T-helper 17 cell (primary cell): ENCODE measurements at regions not wholly inside any gene's neighbourhood (a gene's known extent, or its start where the extent isn't known, plus 50 kb on each side); places are given as distances from the start of the nearest gene placed in this dataset.

ENCODE experiments used
- ATAC-seq: fragments of 150-1000 bp; cut with Tn5 transposase; 2 replicates; pipeline ENCODE4 v1.10.0; 2021; ENCODE audit warnings: mild to moderate bottlenecking, moderate library complexity
- DNase-seq, 3 donors: peaks; one replicate each; pipeline versions ENCODE4 v3.0.0 to v3.0.0-alpha.2; 2020 to 2021
- H3K9me3 ChIP-seq: one replicate; pipeline ENCODE4 v1.7.0; 2013; ENCODE audit warnings: low read length, mild to moderate bottlenecking; ENCODE audit not compliant: control insufficient read depth, poor library complexity, severe bottlenecking
- H3K27ac Mint-ChIP-seq: one replicate; pipeline ENCODE4 v1.8.0; 2022; ENCODE audit warnings: mild to moderate bottlenecking, moderate library complexity, mixed read lengths
- H3K27me3 Mint-ChIP-seq: one replicate; pipeline ENCODE4 v1.8.0; 2022; ENCODE audit warnings: mixed read lengths
- H3K36me3 Mint-ChIP-seq: one replicate; pipeline ENCODE4 v1.8.0; 2022; ENCODE audit warnings: low read depth, mixed read lengths
- H3K4me1 Mint-ChIP-seq: one replicate; pipeline ENCODE4 v1.8.0; 2022; ENCODE audit warnings: mild to moderate bottlenecking, mixed read lengths
- H3K4me3 Mint-ChIP-seq: one replicate; pipeline ENCODE4 v1.8.0; 2022; ENCODE audit warnings: mild to moderate bottlenecking, moderate library complexity, mixed read lengths

DNA sequence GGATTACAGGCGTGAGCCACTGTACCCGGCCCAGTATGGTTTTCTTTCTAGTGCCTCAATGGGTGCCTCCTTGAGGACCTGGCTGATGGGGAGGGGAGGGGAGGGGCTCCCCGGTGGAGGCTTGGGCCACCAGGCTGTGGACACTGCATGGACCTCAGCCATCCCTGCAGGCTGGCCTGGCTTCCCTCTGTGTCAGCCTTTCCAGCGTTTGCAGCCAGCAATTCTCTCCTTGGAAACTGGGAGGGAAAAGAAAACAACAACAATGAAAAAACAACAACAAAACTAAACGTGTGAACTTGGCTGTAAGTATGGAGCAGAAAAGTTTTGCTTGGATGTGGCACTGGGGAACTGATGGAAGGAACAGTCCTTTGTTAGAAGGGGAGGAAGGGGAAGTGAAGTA is 159.3 kb downstream of the GLI2 start:
- H3K27ac Mint-ChIP-seq, result no peak overlapping the region
- H3K4me3 Mint-ChIP-seq, result no peak overlapping the region
- no peaks in the 10 kb centered on the region for H3K4me1 Mint-ChIP-seq

DNA sequence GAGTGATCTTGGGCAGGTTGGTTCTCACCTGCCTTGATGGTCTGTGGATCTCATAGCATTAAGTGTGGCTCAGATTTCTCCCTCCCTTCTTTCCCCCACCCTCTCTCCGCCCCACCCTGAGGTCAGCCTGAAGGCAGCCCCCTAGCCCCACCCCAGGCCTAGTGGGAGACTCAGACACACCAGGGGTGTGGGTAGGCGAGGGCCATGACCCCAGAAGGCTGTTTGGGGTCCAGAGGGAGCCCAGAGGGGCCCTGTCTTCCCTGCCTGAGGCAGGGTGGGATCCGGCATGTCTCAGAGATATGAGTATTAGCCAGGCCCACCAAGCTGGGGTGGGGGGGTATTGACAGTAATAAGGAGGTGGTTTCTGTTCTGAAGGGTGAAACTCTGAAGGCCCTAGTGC is 160.5 kb downstream of the GLI2 start:
- no peak overlapping the region for H3K4me3 Mint-ChIP-seq
- no peaks in the 10 kb centered on the region for H3K9me3 ChIP-seq
- H3K27ac Mint-ChIP-seq, result no peak overlapping the region
- ATAC-seq (no peak), DNase-seq (no peak)
- H3K27me3 Mint-ChIP-seq, result peaks cover 6% of the 10 kb centered on the region
- H3K4me1 Mint-ChIP-seq, result no peaks in the 10 kb centered on the region
- H3K36me3 Mint-ChIP-seq, result no peaks in the 10 kb centered on the region

More for the DNA sequence above, 159.3 kb downstream of the GLI2 start:
- H3K36me3 Mint-ChIP-seq, result no peaks in the 10 kb centered on the region
- H3K9me3 ChIP-seq, result no peaks in the 10 kb centered on the region
- DNase-seq (no peak), ATAC-seq (no peak)
- H3K27me3 Mint-ChIP-seq, result peaks cover 6% of the 10 kb centered on the region

DNA sequence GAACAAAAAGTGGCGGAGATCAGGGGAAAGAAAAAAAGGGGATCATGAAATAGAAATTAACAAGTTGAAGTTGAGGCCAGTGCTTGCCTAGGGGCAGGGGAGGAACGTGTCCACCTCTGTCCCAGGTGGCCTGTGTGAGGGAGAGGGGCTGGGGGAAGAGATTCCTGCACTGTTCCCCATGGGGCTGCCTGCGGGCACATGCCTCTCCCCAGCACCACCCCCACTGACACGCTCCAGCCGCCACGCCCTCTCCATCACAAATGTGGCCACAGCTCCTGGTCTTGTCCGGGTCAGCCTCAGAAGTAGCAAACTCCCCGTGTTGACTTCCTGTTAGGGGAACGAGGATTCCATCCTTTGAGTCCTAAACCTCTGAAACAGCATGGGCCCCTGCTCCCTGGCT is 161.2 kb downstream of the GLI2 start:
- Mint-ChIP-seq H3K27ac (no peak overlapping the region), H3K36me3 (no peaks in the 10 kb centered on the region)
- ATAC-seq, result no peak

DNA sequence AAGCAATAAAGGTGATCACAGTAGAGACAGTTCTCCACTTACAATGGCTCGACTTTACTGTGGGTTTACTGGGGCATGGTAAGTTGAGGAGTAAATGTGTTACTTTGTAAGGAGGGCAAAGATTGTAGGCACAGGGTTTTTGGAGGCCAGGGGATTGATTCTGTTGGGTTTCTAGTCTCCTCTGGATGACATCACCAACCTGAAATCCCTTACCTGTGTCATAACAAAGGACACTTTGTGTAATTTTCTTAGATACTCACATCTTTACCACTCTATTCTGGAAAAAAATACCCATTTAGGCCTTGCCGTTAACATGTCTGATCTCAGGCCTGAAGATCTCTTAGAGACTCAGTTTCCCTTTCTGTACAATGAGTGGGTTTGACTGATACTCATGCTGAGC is 161.7 kb downstream of the GLI2 start:
- H3K27me3 Mint-ChIP-seq, result peaks cover 9% of the 10 kb centered on the region
- ATAC-seq, result no peak
- no peaks in the 10 kb centered on the region for H3K4me1 Mint-ChIP-seq
- H3K36me3 Mint-ChIP-seq, result no peaks in the 10 kb centered on the region
- H3K4me3 Mint-ChIP-seq, result no peak overlapping the region
- no peak for DNase-seq
- H3K27ac Mint-ChIP-seq, result no peak overlapping the region
- H3K9me3 ChIP-seq, result no peaks in the 10 kb centered on the region

More for the DNA sequence above, 161.2 kb downstream of the GLI2 start:
- peaks cover 6% of the 10 kb centered on the region for H3K27me3 Mint-ChIP-seq
- H3K4me1 Mint-ChIP-seq, result no peaks in the 10 kb centered on the region
- DNase-seq, result no peak
- H3K9me3 ChIP-seq, result no peaks in the 10 kb centered on the region
- no peak overlapping the region for H3K4me3 Mint-ChIP-seq

DNA sequence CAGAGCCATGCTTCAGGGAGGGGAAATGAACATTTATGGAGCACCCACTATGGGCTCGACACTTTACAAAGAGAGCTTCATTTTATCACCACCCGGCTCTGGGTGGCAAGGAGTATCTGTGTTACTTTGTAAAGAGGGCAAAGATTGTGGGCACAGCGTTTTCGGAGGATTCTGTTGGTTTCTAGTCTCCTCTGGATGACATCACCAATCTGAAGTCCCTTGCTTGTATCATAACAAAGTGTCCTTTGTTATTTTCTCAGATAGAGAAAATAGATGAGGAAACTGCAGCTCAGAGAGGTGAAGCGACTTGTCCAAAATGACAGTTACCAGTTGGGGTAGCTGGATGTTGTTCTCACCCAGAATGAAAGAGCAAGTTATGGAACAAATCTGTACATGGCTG is 162.8 kb downstream of the GLI2 start:
- H3K27me3 Mint-ChIP-seq, result peaks cover 16% of the 10 kb centered on the region
- H3K36me3 Mint-ChIP-seq, result no peaks in the 10 kb centered on the region
- no peak for DNase-seq
- no peaks in the 10 kb centered on the region for H3K4me1 Mint-ChIP-seq
- H3K27ac Mint-ChIP-seq, result no peak overlapping the region
- ATAC-seq, result no peak
- no peak overlapping the region for H3K4me3 Mint-ChIP-seq
- no peaks in the 10 kb centered on the region for H3K9me3 ChIP-seq

DNA sequence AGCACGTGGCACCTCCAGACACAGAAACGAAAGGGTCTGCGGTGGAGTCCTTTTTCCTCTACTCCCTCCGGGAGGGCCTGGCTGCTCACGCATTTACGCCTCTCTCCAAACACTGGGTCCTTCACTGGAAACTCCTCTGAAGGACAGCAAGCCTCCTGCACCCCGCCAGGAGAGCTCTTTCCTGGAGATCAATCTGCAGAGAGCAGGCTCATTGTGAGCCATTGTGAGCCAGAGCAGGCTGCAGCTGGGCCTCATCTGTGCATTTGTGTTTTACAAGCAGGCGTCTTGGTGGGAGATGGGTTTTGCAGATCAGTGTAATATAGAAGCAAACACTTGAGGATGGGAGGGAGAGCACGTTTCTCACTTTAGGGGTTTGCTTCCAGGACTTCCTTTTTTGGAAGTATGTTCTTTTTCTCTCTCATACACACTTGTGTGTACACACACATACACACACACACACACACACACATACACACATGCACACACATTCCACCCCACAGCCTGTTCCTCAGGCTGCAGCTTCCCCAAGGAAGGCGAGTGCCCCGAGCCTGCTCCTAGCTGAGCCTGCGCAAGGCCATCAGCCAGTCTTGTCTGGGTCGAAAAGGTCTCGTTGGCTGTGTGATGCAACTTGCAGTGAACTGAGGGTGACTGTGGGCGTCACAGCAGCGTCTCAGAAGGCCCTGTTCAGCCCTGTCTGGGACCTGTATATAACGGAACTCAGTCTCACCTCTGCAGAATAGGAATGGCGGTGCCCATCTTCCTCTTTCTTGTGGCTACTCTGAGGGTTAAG is 163.5 kb downstream of the GLI2 start:
- no peak overlapping the region for H3K4me3 Mint-ChIP-seq
- ATAC-seq (no peak), DNase-seq (no peak)
- peaks cover 16% of the 10 kb centered on the region for H3K27me3 Mint-ChIP-seq
- no peak overlapping the region for H3K27ac Mint-ChIP-seq
- no peaks in the 10 kb centered on the region for H3K36me3 Mint-ChIP-seq
- H3K4me1 Mint-ChIP-seq, result no peaks in the 10 kb centered on the region
- H3K9me3 ChIP-seq, result no peaks in the 10 kb centered on the region

DNA sequence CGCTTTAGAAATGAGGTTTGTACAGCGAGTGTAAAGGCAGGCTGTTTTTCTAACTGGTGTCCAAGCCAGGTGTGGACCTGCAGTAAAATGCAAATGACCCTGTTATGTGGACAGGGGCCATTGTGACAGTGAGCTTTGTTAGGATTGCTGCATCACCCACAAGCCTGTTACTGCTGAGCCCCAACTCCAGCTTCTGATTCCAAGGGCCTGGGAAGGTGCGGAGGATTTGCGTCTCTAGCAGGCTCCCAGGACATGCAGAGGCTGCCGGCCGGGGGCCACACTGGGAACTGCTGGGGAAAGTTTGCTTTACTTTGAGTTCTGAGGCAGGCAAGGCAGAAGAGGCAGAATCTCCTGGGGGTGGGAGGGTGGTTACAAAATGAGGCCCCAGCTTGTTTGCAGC is 164.1 kb downstream of the GLI2 start:
- ATAC-seq (no peak), DNase-seq (no peak)
- Mint-ChIP-seq H3K27me3 (peaks cover 21% of the 10 kb centered on the region), H3K27ac (no peak overlapping the region), H3K36me3 (no peaks in the 10 kb centered on the region), H3K4me3 (no peak overlapping the region), H3K4me1 (no peaks in the 10 kb centered on the region)
- H3K9me3 ChIP-seq, result no peaks in the 10 kb centered on the region

DNA sequence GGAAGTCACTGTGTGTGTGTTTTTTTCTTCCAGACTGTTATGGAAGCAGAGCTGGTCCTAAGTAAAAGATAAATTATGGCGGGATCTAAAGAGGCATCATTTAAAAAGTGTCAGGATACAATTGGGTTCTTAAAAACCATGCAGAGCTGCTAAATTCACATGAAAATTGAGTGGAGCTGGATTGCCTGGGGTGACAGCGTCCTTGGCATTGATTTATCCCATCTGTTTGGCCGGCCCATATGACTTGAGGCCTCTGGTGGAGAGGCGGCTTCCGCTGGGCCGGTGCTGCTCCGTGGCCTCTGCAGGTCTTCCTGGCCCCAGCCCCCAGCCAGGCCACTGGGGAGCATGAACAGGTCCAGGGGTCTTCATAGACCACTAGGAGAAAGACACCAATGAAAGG is 165.5 kb downstream of the GLI2 start:
- Mint-ChIP-seq H3K4me3 (no peak overlapping the region), H3K4me1 (no peaks in the 10 kb centered on the region), H3K36me3 (no peaks in the 10 kb centered on the region), H3K27me3 (peaks cover 22% of the 10 kb centered on the region), H3K27ac (no peak overlapping the region)
- no peak for ATAC-seq
- no peak for DNase-seq
- no peaks in the 10 kb centered on the region for H3K9me3 ChIP-seq

DNA sequence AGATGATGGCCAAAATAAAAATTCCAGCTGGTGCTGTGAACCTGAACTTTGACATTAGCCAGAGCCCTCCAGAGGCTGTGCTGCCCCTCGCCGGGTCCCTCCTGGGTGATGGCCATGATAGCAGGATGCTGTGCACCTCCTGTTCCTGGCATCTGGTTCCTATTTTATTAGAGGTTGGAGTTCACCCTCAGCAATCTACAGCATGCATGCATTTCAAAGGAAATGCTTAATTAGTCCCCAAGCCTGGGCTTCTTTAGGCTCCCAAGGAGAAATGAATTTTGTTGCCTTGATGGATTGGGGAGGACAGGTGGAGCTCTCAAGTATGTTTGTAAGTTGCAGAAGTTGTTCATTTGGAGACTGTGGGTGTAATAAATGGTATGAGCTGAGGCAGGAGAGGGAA is 166.9 kb downstream of the GLI2 start:
- Mint-ChIP-seq H3K27ac (no peak overlapping the region), H3K4me1 (no peaks in the 10 kb centered on the region), H3K27me3 (peaks cover 33% of the 10 kb centered on the region), H3K4me3 (no peak overlapping the region), H3K36me3 (no peaks in the 10 kb centered on the region)
- no peak for ATAC-seq
- no peak for DNase-seq
- no peaks in the 10 kb centered on the region for H3K9me3 ChIP-seq

DNA sequence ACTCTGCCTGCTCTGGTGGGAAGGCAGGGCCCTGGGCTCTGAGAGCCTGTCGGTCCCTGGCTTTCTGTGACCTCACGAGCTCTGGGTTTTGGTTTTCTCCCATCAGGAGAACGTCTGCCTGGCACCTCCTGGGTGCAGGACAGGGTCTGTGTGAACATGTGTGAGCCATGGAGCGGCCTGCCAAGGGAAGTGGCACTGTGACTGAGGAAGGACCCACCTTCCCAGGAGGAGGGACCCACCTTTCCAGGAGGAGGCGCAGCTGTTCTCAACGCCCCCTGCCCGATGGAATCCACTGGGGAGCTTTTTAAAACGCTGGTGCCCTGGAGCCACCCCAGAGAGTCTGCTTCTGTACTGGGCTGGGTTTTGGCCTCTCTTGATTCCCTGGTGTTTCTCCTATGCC is 168.7 kb downstream of the GLI2 start:
- Mint-ChIP-seq H3K36me3 (no peaks in the 10 kb centered on the region), H3K4me1 (no peaks in the 10 kb centered on the region), H3K4me3 (no peak overlapping the region), H3K27me3 (peaks cover 32% of the 10 kb centered on the region), H3K27ac (no peak overlapping the region)
- H3K9me3 ChIP-seq, result no peaks in the 10 kb centered on the region
- DNase-seq, result no peak
- ATAC-seq, result no peak

DNA sequence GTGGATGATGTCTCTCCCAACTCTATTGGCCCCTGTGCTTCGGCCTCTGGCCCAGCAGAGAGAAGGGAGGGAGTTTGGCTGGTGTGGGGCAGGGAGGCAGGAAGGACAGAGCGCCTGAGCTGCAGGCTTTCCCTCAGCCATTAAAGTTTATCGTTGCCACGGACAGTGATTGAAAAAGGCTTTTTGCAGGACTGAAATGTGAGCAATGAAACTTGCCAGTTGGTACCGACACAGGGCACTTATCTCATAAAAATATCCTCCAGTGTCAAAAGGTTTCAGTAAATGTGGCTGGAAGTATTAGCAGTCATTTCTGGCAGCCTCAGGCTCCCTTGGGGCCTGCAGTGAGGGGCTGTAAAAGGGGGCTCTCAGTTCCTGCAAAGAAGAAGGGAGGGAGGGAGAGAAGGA is 169.2 kb downstream of the GLI2 start:
- DNase-seq, result no peak
- peaks cover 28% of the 10 kb centered on the region for H3K27me3 Mint-ChIP-seq
- no peaks in the 10 kb centered on the region for H3K36me3 Mint-ChIP-seq
- no peak overlapping the region for H3K4me3 Mint-ChIP-seq
- H3K9me3 ChIP-seq, result no peaks in the 10 kb centered on the region
- no peak overlapping the region for H3K27ac Mint-ChIP-seq
- H3K4me1 Mint-ChIP-seq, result no peaks in the 10 kb centered on the region
- ATAC-seq, result no peak

DNA sequence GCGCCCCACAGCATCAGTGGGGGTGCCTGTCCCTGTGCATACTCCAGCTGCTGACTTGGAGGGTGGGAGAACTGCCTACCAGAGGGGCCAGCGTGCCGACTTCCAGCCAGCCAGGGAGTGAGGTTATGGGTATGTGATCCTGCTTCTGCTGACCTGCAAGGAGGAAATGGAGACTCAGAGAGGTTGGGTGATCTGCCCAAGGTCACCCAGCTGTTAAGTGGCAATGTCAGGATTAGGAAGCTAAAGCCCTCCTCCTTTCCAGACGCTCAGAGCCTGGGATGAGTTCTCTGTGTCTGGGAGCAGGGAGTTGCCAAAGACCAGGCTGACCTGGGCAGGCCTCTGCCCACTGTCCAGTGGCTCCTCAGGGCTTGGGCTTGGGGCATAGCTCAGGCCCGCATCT is 169.6 kb downstream of the GLI2 start:
- no peak overlapping the region for H3K4me3 Mint-ChIP-seq
- ATAC-seq (no peak), DNase-seq (no peak)
- no peaks in the 10 kb centered on the region for H3K36me3 Mint-ChIP-seq
- peaks cover 28% of the 10 kb centered on the region for H3K27me3 Mint-ChIP-seq
- no peaks in the 10 kb centered on the region for H3K4me1 Mint-ChIP-seq
- H3K27ac Mint-ChIP-seq, result no peak overlapping the region
- no peaks in the 10 kb centered on the region for H3K9me3 ChIP-seq

DNA sequence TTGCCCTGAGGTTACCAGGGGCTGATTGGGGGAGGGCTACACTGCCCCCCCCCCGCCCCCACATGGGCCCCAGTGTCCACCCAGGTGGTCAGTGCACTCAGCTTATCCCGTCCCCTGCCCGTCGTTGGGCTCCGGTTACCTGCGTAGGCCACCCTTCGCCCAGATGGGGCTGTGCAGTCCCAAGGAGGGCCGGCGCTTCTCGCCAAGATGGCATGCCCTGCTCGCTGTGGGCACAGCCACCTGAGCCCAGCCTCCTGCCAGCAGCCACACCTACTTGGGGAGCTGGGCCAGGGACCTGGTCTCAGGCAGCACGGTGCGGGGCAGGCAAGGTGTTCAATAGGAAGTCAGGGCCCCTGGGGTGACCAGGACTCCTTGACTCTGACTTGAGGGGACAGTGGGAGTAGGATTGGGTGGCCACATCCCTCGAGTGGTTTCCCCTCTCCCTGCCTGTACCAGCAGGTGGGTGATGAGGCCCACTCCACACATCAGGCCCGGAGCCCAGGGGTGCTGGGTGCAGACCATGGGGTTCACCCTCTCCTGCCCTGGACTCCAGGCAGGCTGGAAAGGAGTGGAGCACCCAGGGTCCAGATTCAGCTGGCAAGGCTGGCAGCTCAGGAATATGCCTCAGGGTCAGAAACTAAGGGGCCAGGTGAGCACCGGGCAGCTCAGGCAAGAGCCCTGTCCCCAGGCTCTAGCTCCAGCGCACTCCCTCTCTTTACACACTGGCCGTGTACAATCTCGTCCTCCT is 170.3 kb downstream of the GLI2 start:
- Mint-ChIP-seq H3K4me3 (no peak overlapping the region), H3K36me3 (no peaks in the 10 kb centered on the region), H3K27me3 (peaks cover 28% of the 10 kb centered on the region), H3K4me1 (no peaks in the 10 kb centered on the region), H3K27ac (no peak overlapping the region)
- DNase-seq, result no peak
- no peaks in the 10 kb centered on the region for H3K9me3 ChIP-seq
- no peak for ATAC-seq

DNA sequence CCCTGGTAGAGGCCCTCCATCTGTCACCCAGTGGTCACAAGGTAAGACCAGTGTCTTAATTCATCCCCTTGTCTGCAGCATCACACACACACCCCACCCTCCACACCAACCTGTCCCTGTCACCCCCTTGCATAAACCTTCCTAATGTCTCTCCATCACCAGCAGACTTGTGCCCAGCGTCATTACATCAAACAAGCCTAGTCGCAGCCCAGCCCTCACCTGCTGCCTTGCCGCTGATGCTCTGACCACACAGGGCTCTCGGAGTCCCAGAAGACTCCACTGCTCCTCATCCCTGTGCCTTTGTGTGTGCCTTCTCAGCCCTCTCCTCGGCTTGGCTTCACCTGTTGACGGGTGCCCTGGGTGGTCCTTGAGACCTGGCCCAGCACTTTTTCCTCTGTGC is 171.2 kb downstream of the GLI2 start:
- no peak overlapping the region for H3K27ac Mint-ChIP-seq
- no peaks in the 10 kb centered on the region for H3K4me1 Mint-ChIP-seq
- ATAC-seq, result no peak
- peaks cover 28% of the 10 kb centered on the region for H3K27me3 Mint-ChIP-seq
- DNase-seq, result no peak
- H3K9me3 ChIP-seq, result no peaks in the 10 kb centered on the region
- H3K4me3 Mint-ChIP-seq, result no peak overlapping the region
- H3K36me3 Mint-ChIP-seq, result no peaks in the 10 kb centered on the region
